Iris pigment epithelial cell (primary cell): ENCODE measurements at regions not wholly inside any gene's neighbourhood (a gene's known extent, or its start where the extent isn't known, plus 50 kb on each side); places are given as distances from the start of the nearest gene placed in this dataset.

Experiments used
- DNase-seq: peaks from one replicate; pipeline ENCODE4 v3.0.0-alpha.2; 2011; ENCODE audit warnings: low read depth

DNA sequence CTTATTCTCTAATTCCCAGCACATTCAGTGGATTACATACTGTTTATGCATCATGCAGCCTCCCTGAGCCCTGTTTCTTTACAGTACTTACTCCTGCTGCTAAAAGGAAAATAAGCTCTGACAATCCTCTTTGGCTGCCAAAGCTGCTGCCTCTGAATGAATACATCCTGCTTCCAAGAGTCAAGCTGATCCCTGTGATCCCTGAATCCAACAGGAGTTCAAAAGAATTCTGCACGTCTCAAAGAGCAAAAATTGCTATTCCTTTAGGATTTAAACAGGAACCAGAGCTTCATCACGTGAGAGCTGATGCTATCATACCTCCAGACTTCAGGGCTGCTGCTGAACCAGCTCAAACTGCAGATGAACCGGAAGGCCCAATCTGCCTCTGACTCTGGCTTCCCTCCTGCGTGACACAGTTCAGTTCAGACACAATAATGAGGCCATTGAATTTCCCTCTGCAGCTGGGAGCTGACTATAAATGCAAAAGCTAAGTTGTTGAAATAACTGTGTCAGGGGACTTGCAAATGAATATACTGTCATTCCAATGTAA is 851.0 kb upstream of the PHF14 start:
- no peak for DNase-seq

DNA sequence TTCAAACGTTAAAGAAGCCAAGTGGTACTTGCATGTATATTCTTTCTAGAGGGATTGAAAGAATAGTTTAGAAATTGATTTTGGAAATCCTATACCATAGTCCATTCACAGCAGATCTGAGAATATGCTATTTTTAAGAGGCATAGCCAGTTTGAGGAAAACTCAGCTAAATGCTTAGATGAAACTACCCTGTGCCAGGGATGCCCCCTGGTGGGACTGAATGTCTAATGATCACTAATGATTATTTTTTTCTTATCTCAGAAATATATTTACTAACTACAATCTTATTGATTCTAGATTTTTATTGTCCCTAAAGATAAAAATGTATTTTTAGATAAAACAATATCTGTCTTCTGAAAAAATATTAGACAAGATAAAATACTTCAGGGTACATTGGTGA is 844.9 kb upstream of the PHF14 start:
- no peak for DNase-seq

DNA sequence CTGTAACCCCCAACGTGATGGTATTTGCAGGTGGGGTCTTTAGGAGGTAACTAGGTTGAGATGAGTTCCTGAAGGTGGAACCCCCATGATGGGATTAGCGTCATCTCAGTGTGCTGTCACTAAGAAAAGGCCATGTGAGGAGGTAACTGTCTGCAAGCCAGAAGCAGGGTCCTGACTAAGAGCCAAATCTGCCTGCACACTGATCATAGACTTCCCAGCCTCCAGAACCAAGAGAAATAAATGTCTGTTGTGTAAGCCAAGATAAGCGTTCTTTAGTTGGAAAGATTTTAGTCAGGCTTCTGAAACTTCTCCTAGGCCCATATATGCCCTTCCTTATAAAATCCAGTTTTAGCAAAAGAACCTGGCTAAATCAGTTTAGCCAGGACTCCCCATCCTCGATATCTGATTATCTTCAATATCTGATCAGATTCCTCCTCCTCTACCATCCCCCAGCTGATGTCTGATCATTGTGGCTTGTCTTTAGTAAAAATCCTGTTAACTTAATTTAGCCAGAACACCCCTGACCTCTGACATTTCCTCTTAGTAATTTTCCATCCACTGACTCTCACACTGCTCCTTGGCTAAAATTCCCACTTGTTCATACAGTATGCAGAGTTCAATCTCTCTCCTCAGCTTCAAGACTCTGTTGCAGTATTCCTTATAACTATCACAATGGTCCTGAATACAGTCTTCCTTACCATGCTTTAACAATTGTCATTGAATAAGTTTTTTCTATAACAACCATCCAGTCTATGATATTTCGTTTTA is 835.4 kb upstream of the PHF14 start:
- DNase-seq, result no peak

DNA sequence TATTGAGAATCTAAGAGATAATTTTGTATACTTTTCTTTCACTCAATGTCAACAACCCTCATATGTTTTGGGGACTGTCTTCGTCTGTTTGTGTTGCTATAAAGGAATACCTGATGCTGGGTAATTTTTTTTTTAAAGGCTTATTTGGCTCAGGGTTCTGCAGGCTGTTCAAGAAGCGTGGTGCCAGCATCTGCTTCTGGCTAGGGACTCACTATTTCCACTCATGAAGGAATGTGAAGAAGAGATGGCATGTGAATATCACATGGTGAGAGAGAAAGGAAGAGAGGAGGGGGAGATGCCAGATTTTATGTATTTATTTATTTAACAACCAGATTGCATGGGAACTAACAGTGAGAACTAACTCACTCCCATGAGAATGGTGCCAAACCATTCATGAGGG is 827.4 kb upstream of the PHF14 start:
- DNase-seq, result no peak

DNA sequence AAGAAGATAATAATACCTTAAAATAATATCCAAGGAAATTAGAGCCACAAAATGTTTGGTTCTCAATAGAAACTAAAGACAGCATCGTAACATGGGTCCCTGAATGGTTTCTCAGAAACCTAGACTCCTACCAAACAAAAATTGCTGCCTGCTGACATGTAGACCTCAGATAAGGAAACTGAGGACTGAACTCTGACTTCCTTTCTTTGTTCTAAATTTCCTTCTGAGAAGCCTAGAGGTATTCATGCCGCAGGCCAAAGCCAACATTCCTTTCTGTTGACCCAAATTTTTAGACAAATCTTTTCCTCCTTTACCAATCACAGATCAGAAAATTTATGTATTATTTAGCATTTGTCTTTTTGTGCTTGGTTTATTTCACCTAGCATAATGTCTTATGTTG is 816.7 kb upstream of the PHF14 start:
- peak; percentile 2 for DNase-seq

DNA sequence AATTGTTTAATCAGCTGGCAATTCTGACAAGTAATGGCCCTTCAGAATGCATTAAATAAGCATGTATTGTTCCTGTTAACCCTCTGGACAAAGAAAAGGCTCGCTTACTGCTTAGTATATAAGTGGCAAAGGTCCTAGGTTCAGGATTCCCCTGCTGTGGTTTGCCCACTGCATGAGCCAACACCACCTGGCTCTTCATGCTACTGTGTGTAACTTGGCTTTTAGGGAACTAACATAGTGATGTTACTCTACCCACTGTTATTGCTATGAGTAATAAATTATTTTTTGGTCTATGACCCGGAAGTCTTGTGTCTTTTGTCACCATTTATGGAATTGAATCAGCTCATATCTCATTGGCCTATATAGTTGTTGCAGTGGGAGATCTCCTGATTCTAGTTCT is 791.7 kb upstream of the PHF14 start:
- no peak for DNase-seq

DNA sequence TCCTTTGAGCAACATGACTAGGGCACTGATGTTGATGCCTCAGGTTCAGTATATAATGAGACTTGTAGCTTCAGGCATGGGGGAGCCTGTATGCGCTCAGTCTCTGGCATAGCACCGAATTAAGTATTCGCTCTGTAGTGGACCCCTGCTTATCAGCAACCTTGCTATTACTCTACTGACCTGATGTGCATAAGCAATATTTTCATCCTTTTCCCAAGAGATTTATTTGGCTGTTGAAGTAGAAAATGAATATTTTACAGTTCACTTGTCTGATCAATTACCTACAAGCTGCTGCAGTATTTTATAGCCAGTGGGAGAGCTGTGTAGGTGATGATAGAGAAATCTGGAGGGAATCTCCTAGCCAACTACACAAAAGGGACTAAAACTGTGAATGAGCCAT is 781.6 kb upstream of the PHF14 start:
- no peak for DNase-seq

DNA sequence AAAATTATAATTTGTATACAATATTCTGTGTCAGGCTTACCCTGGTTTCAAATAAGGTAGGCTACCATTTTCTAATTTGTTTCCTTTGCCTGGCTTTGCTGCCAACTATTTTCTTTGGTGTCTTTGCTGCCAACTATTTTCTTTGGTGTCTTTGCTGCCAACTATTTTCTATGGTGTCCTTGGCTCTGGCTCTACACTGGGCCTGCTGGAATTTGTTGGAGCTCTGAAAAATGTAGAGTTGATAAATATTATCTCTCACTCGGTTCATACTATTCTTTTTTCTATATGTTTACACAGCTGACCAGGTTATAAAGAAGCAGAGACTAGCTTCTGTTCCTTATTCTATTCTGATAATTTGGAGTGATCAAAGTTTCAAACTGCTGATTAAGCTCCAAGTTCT is 768.0 kb upstream of the PHF14 start:
- DNase-seq, result no peak

DNA sequence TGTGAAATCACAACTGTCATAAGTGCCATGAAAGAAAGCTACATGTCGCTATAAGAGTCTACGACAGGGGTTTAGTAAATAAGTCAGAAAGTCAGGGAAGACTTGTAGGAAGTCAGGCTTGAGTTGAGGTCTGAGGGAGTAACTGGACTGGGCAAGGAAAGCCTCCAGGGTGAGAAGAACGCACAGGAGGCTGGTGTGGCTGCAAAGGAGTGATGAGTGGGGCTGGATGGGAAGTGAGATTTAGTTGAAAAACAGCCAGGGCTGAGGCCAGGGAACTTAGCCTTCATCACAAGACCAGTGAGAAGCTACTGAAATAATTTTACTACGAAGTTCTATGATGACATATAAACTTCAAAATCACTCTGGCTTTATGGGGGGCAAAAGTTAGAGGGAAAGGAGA is 763.7 kb upstream of the PHF14 start:
- DNase-seq, result no peak

DNA sequence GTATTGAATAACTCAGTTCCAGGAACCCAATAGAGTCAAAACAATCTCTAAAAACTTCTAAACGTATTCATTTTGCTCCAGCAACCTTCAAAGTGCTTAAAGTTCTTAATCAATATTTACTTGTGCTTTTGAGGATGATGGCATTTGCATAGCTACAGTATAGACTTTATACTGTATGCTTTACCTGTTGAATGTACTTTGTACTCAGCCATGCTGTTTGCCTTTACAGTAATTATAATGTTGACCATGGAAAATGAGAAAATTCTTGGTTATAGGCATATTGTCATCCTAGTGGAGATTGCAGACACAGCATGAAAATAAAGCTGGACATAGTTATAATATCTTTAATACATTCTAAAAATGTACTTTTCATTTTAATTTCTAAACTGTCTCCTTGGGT is 762.7 kb upstream of the PHF14 start:
- no peak for DNase-seq

DNA sequence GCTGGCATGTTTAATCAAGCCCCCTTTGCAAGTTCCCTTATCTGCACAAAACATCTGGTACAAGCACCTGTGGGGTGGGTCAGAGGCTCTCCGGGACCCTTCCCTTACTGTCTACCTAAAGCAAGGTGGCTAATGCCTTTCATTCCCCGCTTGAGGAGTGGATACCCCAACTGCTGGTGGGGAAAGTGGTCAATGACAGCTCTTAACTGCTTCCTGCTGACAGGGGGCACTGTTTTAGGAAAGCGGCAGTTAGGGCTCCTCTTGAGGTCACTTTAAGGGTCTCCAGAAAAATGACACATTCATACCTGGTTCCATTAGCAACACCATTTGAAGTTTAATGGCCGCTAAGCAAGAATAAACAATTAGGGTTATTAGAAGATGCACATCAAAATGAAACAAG is 761.8 kb upstream of the PHF14 start:
- DNase-seq, result no peak

DNA sequence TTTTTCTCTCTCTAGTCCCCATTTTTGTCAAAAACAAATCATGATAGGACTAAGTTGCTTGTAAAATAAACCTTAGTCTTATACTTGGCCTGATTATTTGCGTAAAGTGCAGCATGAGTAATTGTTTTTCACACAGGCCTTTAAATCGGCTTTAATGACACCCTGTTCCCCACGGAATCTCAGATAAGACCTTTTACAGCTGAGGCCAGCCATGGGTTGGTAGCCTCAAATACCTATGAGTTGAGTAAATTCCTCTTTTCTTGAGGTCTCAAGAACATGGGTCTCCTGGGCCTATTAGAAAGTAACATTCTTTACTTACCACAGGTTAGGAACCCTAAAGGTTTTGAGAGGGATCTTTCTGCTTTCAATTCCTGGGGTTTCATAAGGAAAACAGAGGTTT is 761.0 kb upstream of the PHF14 start:
- DNase-seq, result no peak

DNA sequence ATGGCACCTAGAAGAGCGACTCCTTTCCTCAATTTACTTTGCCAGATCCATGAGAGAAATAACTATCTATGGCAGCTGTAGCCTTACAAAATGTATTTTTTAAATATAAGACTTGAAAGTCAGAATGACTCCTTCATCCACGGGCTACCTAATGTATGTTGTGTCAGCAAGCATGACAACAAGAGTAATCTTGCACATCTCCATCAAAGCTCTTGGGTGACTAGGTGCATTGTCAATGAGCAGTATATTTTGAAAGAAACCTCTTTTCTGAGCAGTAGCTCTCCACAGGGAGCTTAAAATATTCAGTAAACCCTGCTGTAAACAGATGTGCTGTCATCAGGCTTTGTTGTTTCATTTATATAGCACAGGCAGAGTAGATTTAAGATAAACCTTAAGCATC is 757.2 kb upstream of the PHF14 start:
- no peak for DNase-seq

DNA sequence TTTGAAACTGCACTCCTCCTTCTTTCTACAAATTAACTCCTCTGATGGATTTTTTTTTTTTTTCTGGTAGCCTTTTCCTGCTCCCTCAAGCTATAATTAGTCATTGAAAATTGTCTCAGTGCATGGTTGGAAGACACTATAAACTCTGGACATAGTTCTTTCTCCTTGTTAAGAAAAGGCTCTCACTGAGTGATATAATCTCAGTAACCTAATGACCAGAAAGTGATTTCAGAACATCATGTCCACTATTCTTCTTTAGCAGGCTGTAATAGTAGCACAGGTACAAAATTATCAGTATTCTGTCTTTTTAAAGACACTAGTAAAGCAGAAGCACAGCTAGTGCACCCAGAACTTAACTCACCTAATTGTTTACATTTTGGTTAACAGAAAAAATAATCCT is 752.6 kb upstream of the PHF14 start:
- no peak for DNase-seq

DNA sequence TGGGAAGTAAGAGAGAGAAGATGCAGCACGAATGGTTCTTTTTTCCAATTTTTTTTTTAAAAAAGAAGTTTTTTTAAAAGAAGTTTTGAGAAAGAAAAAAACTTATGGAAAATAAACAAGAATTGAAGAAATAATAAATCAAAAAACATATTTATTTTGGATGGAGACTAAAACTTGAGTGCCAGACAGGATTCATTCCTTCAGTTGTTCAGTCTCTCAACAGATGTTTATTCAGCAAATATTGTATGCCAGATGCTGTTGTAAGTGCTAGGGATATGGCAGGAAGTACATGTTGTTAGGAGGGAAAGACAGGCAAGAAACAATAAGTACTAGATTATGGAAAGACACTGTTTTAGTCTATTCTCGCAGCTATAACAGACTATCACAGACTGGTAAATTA is 750.7 kb upstream of the PHF14 start:
- no peak for DNase-seq

DNA sequence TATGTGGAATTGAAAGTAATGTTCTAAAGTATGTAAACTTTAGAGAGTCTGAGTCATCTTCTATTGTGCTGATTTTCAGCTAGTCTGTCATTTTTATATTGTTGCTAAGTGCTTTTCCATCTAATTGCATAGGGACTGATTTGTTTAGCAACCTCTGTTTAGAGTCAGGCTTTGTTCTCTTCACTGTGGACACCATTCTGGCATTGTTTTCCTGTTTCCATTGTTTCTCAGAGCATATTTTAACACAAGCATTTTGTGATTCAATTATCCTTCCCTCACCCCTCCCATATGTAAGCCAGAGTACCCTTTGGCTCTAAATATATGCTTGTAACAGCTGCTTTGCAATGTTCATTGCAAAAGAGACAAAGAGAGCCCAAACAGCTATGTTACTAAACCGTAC is 748.4 kb upstream of the PHF14 start:
- DNase-seq, result no peak

DNA sequence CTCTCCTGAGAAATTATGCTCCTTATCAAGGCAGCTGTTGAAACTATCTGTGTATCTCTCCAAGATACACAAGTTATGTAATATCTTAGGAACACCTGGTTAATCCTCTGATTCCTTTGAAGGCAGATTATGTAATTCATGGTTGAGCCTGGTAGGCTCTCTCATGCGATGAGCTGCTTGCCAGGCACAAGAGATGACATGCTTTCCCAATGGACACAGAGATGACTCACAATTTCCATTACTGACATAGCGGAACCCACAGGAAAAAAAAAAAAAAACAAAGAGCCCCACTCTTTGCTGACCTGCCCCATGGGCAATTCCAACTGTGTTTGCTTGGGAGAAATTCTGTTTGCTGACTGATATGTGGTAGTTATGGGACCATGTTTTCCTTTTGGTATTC is 736.4 kb upstream of the PHF14 start:
- DNase-seq, result peak; percentile 39

DNA sequence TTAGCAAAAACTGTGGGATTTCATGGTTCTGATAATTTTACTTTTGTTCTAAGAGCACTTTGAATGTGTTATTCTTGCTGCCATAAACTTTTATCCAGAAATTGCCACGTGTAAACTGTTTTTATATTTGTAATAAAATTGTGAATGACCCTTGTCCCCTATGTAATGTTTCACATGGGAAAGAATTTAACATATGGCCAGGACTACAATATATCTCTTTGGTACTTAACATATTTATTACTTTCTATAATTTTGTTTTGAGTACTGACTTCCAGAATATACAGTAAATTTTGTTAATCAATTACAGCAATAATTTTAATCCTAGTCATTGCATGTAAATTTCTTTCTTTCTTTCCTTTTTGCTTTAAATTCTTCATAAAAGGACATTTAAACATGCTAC is 735.0 kb upstream of the PHF14 start:
- DNase-seq, result no peak

DNA sequence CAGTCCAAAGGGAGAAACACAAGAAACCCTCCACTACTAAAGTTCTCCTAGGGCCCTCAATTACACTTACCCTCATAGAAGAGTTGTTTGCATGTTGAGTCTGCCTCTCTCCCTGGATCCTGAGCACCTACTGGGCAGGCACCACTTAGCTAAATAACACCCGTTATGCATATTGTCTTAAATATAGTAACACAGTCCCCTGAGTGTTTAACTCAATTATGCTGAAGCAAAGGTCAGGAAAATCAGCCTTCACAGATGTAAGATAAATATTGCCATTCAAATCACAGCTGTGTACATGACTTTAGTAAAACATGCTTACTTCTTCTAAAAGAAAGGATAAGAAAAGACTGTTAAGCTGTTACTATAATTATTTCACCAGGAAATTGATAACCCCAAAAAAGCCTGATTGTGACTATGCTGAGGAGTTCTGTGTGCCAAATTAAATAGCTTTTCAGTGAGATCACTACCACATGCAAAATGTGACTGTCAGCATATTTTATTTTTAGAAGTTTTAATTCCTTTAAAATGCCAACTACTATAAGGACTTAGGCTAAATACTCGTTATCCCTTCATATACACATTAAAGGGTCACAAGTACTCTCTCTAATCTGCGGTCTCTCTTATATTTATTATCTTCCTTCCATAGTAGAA is 733.9 kb upstream of the PHF14 start:
- DNase-seq, result no peak

DNA sequence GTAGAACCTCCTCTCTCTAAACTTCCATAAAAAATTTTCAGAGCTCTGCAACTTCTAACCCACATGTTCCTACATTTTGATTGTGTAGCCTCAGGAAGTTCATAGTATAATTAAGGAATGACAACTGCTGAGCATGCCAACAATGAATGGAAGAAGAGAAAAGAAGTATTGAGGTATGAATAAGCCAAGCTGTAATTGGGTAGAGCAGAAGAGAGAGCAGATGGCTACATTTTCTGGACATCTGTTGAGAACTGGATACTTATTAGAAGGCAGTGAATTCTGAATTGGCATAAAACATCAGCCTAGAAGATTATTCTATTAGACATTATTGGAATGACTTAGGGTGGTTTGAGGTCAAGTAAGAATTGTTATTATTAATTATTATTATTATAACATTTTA is 728.3 kb upstream of the PHF14 start:
- no peak for DNase-seq

DNA sequence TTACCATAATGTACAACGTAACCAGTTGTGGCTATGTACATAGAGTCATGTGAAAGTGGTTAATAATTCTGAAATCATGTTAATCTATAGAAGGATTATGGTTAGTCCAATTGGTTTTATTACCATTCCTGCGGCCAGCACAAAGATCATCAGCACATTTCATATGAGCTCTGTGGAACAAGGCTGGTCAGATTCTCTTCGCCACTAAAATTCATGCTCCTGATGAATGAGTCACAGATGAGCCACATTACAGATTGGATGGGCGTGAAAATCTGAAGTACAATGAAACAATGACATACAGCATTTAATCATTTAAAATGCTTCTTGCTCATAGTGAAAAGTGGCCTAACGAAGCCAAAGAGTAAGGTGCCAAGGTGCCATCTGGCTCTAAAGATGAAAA is 716.2 kb upstream of the PHF14 start:
- DNase-seq, result no peak

DNA sequence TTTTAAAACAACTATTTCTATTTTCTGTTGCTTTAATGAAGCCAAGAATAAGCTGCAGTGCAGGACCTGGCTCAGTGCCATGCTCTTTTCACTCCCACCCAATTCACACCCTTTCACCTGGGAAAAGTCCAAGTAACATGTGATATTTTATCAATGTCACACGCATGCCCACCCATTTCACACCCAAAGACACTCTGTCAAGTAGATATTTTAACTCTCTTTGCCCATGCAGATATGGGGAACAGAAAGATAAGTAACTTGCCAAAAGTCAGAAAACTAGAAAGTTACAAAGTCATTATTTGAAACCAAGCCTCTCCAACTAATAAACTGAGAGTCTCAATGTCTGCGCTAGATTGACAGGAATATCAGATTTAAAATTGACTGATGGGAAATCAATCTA is 706.7 kb upstream of the PHF14 start:
- no peak for DNase-seq

DNA sequence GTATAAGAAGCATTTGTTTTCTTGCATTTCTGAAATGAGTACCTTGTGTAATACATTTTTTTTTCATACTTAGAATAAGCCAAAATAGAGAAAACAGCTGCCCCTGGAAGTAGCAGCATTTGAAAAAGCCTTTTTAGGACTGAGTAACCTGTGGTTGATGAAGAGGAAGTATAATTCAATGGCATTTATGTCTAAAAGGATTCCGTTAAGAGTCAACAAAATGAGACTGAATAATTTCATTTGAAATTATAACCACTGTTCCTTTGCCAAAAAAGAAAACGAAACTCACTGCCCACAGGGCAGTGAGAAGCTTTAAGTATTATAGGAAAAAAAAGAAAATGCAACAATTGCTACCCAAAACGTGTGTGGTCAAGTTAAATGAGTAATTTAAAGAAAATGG is 705.6 kb upstream of the PHF14 start:
- DNase-seq, result no peak

DNA sequence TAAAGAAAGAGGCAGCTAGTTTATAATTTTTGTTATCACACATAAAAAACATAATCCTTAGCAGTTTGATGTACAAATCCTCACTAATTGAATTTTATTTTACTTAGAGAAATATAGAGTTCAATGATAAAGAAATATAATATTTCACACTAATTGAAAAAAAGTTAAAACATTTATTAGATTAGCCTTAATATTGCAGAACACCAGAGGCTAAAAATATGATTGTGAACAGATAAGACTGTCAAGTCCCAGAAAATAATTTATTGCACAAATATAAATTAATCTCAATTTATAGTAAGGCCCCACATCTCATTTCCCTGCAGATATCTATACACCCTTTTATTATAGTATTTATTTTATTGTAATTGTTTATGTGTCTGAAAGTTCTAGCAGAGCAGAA is 690.8 kb upstream of the PHF14 start:
- DNase-seq, result no peak
